Gastrocnemius medialis (tissue), 4 donors: ENCODE measurements at regions not wholly inside any gene's neighbourhood (a gene's known extent, or its start where the extent isn't known, plus 50 kb on each side); places are given as distances from the start of the nearest gene placed in this dataset.

Experiments used
- POLR2A ChIP-seq, 2 donors: fragments of 450-650 bp; IDR thresholded peaks; one replicate each; pipeline ENCODE4 v1.6.1; 2017; ENCODE audit warnings: antibody characterized with exemption in 2 of 2, mild to moderate bottlenecking in 2 of 2, moderate library complexity in 2 of 2
- TF ChIP-seq, protein P1 (sequence below), 5 experiments: fragments of 450-650 bp in 3 of 5; fragments of 200-600 bp in 2 of 5; sonication (generic) in 2 of 5; IDR thresholded peaks in 4 of 5; conservative IDR thresholded peaks in 1 of 5; 1 replicate in 4 of 5; 2 replicates in 1 of 5; pipeline ENCODE4 v1.5.1; 2016 to 2019; ENCODE audit warnings: antibody characterized with exemption in 5 of 5, mild to moderate bottlenecking in 3 of 5, moderate library complexity in 3 of 5

DNA sequence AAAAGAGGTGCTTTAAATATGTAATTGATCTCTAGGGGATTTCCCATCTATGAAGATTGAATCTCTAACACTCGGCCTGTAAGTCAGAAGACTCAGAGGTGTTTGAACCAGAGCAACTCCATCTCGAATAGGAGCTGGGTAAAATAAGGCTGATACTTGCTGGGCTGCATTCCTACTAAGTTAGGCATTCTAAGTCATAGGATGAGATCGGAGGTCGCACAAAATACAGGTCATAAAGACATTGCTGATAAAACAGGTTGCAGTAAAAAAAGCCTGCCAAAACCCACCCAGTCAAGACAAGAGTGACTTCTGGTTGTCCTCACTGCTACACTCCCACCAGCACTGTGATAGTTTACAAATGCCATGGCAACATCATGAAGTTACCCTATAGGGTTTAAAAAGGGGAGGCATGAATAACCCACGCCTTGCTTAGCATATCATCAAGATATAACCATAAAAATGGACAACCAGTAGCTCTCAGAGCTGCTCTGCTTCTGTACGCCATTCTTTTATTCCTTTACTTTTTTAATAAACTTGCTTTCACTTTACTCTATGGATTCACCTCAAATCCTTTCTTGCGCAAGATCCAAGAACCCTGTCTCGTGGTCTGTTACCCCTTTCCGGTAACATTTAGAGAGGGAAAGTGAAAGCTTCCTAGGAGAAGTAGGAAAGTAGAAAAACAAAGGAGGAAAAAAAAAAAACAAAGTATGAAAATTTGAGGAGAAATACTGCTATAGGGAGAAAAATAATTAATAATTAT, 129.7 kb upstream of the PHACTR1 start:
- TF ChIP-seq, protein P1, sequence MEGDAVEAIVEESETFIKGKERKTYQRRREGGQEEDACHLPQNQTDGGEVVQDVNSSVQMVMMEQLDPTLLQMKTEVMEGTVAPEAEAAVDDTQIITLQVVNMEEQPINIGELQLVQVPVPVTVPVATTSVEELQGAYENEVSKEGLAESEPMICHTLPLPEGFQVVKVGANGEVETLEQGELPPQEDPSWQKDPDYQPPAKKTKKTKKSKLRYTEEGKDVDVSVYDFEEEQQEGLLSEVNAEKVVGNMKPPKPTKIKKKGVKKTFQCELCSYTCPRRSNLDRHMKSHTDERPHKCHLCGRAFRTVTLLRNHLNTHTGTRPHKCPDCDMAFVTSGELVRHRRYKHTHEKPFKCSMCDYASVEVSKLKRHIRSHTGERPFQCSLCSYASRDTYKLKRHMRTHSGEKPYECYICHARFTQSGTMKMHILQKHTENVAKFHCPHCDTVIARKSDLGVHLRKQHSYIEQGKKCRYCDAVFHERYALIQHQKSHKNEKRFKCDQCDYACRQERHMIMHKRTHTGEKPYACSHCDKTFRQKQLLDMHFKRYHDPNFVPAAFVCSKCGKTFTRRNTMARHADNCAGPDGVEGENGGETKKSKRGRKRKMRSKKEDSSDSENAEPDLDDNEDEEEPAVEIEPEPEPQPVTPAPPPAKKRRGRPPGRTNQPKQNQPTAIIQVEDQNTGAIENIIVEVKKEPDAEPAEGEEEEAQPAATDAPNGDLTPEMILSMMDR (IDR thresholded peaks at IDR 0.05 in 4 of 5, conservative IDR thresholded peaks at IDR 0.05 in 1 of 5) = no peak
- no peak for TF ChIP-seq POLR2A (IDR thresholded peaks at IDR 0.05)
